SU-DHL-6 (cell line): ENCODE measurements at regions not wholly inside any gene's neighbourhood (a gene's known extent, or its start where the extent isn't known, plus 50 kb on each side); places are given as distances from the start of the nearest gene placed in this dataset.

Experiments used
- H2AFZ ChIP-seq: fragments of 200-600 bp; sonication (generic); 2 replicates; pipeline ENCODE4 v1.6.1; 2014; ENCODE audit warnings: low read depth, mild to moderate bottlenecking, moderate library complexity, mixed read lengths, antibody characterized with exemption, low read length; ENCODE audit not compliant: severe bottlenecking
- H3F3A ChIP-seq: fragments of 200-600 bp; shearing (Covaris generic); 2 replicates; pipeline ENCODE4 v1.6.0; 2016; ENCODE audit warnings: antibody characterized with exemption, mild to moderate bottlenecking; ENCODE audit not compliant: insufficient read depth
- H3K27ac ChIP-seq: fragments of 200-600 bp; sonication (generic); 2 replicates; pipeline ENCODE4 v1.5.1; 2016; ENCODE audit warnings: low read depth, mild to moderate bottlenecking, low read length, moderate library complexity, mixed read lengths
- H3K27me3 ChIP-seq: fragments of 200-600 bp; sonication (generic), shearing (Covaris generic); 2 replicates; pipeline ENCODE4 v1.6.0; 2014; ENCODE audit warnings: mild to moderate bottlenecking, low read length
- H3K36me3 ChIP-seq: fragments of 200-600 bp; sonication (generic); 2 replicates; pipeline ENCODE4 v1.6.1; 2014; ENCODE audit warnings: mild to moderate bottlenecking, low read length, mixed read lengths
- H3K4me2 ChIP-seq: fragments of 300-600, 200-600 bp; shearing (Covaris generic), sonication (generic); 2 replicates; pipeline ENCODE4 v1.6.0; 2014; ENCODE audit warnings: low read length, low read depth, mild to moderate bottlenecking; ENCODE audit not compliant: poor library complexity, severe bottlenecking
- H3K4me3 ChIP-seq: fragments of 200-600 bp; sonication (generic); 2 replicates; pipeline ENCODE4 v1.5.1; 2014; ENCODE audit warnings: antibody characterized with exemption, low read length, mild to moderate bottlenecking, mixed read lengths; ENCODE audit not compliant: insufficient read depth, poor library complexity, severe bottlenecking
- H3K79me2 ChIP-seq: fragments of 200-600 bp; sonication (generic); 2 replicates; pipeline ENCODE4 v1.6.1; 2014; ENCODE audit warnings: mild to moderate bottlenecking, low read length, moderate library complexity; ENCODE audit not compliant: insufficient read depth
- H3K9ac ChIP-seq: fragments of 200-600 bp; sonication (generic); 2 replicates; pipeline ENCODE4 v1.7.0; 2014; ENCODE audit warnings: mild to moderate bottlenecking, low read length
- H3K9me2 ChIP-seq: fragments of 200-600 bp; sonication (generic); replicated peaks from 2 replicates; pipeline ENCODE4 v1.6.1; 2014; ENCODE audit warnings: low read length; ENCODE audit not compliant: insufficient read depth
- H3K9me3 ChIP-seq: fragments of 200-600 bp; sonication (generic); 2 replicates; pipeline ENCODE4 v1.6.1; 2014; ENCODE audit warnings: low read length, mixed read lengths; ENCODE audit not compliant: insufficient read depth
- H4K20me1 ChIP-seq: fragments of 200-600 bp; sonication (generic); 2 replicates; pipeline ENCODE4 v1.6.1; 2014; ENCODE audit warnings: low read depth, mild to moderate bottlenecking, antibody characterized with exemption, low read length, moderate library complexity, mixed read lengths
- EZH2phosphoT487 ChIP-seq: fragments of 200-600 bp; sonication (generic), shearing (Covaris generic); conservative IDR thresholded peaks from 2 replicates; pipeline ENCODE4 v1.6.1; 2018; ENCODE audit warnings: mild to moderate bottlenecking, antibody characterized with exemption, low read length, moderate library complexity, mixed read lengths
- TF ChIP-seq, protein P1 (sequence below): fragments of 200-600 bp; sonication (generic); IDR thresholded peaks from one replicate; pipeline ENCODE4 v1.5.1; 2017; ENCODE audit warnings: antibody characterized with exemption, mild to moderate bottlenecking, low read length, moderate library complexity; ENCODE audit not compliant: insufficient read depth, poor library complexity, severe bottlenecking

DNA sequence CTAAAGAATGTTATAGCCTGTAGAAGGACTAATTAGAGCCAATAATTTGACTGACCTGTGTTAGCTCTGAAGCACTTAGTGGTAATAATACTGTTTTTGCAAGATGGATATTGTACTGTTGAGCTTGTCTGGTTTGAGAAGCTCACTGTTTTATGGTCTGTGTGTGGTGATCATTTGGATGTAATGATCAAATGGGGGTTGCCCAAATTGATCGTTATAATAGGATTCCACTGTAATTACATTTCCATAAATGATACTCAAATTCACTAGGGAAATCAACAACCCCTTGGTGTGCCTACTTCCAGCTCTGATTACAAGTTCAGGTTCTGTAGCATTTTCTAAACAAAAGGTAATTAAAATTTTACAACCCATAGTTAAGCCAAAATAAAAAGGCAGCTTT lies 971.4 kb downstream of the TTLL7 start:
- Histone ChIP-seq H3K27me3 (no peaks in the 10 kb centered on the region), H3K4me2 (no peak overlapping the region), H3K36me3 (no peaks in the 10 kb centered on the region), H3K27ac (no peak overlapping the region), H3K4me3 (no peak overlapping the region), H3F3A (no peaks in the 10 kb centered on the region), H2AFZ (no peak overlapping the region), H3K79me2 (no peaks in the 10 kb centered on the region), H4K20me1 (no peaks in the 10 kb centered on the region), H3K9me3 (no peaks in the 10 kb centered on the region), H3K9ac (no peak overlapping the region), H3K9me2 (no peaks in the 10 kb centered on the region)
- TF ChIP-seq, protein P1, sequence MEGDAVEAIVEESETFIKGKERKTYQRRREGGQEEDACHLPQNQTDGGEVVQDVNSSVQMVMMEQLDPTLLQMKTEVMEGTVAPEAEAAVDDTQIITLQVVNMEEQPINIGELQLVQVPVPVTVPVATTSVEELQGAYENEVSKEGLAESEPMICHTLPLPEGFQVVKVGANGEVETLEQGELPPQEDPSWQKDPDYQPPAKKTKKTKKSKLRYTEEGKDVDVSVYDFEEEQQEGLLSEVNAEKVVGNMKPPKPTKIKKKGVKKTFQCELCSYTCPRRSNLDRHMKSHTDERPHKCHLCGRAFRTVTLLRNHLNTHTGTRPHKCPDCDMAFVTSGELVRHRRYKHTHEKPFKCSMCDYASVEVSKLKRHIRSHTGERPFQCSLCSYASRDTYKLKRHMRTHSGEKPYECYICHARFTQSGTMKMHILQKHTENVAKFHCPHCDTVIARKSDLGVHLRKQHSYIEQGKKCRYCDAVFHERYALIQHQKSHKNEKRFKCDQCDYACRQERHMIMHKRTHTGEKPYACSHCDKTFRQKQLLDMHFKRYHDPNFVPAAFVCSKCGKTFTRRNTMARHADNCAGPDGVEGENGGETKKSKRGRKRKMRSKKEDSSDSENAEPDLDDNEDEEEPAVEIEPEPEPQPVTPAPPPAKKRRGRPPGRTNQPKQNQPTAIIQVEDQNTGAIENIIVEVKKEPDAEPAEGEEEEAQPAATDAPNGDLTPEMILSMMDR = no peak
- TF ChIP-seq EZH2phosphoT487 = no peak

DNA sequence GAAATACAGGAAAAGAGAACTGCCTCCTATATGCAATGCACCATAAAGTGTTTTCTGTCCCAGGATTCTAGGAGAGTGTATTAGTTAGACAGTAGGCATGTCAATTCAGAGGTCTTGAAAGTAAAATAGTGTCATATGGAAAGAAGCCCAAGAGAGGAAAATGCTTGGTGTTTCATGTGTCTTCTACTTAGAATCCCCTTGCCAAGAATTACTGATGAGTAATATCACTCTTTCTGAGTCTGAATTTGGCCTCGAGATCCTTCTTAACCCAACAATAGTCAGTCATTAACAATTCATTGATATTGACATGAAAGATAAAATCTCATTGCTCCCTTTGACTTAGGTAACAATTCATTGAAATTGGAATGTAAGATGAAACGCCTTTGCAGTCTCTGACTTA lies 972.2 kb downstream of the TTLL7 start:
- Histone ChIP-seq H3K4me3 (no peak overlapping the region), H3K79me2 (no peaks in the 10 kb centered on the region), H3K4me2 (no peak overlapping the region), H2AFZ (no peak overlapping the region), H3K9me2 (no peaks in the 10 kb centered on the region), H3K9me3 (no peaks in the 10 kb centered on the region), H4K20me1 (no peaks in the 10 kb centered on the region), H3K27ac (no peak overlapping the region), H3K36me3 (no peaks in the 10 kb centered on the region), H3K27me3 (no peaks in the 10 kb centered on the region), H3K9ac (no peak overlapping the region), H3F3A (no peaks in the 10 kb centered on the region)
- TF ChIP-seq, protein P1 = no peak
- no peak for TF ChIP-seq EZH2phosphoT487

DNA sequence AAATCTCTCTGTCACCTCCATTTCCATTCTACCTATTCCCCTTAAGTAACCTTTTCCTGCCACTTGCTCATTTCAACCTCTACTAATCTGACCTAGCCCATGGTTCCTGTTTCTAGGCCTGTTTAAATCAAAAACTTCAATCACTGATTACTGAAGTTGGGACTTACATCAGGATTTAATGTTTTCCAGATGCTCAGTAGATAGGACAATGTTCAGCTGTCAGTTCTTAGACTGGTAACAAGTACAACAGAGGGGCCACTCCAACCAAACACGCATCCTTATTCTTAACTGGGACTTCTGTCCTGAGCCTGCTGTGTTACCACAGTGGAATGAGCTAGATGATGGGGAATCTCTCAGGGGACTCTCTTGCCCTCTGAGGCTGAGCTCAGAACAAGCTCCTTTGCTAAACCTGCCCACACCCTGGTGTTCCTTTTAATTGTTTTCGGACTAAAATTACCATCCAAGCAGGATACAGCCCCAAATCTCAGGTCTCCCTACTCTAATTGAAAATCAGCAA lies 974.6 kb downstream of the TTLL7 start:
- Histone ChIP-seq H3K9ac (no peak overlapping the region), H3K79me2 (no peaks in the 10 kb centered on the region), H3F3A (no peaks in the 10 kb centered on the region), H3K4me2 (no peak overlapping the region), H3K4me3 (no peak overlapping the region), H4K20me1 (no peaks in the 10 kb centered on the region), H3K27me3 (no peaks in the 10 kb centered on the region), H3K36me3 (no peaks in the 10 kb centered on the region), H3K9me3 (no peaks in the 10 kb centered on the region), H3K9me2 (no peaks in the 10 kb centered on the region), H2AFZ (peak overlapping the region; percentile 1), H3K27ac (no peak overlapping the region)
- no peak for TF ChIP-seq EZH2phosphoT487
- TF ChIP-seq, protein P1 = no peak
